HG03108 (cell line): ENCODE measurements at regions not wholly inside any gene's neighbourhood (a gene's known extent, or its start where the extent isn't known, plus 50 kb on each side); places are given as distances from the start of the nearest gene placed in this dataset.

ENCODE experiments used
- ATAC-seq: cut with Tn5 transposase; IDR thresholded peaks from one replicate; pipeline ENCODE4 v1.9.1; 2021; ENCODE audit warnings: moderate library complexity; ENCODE audit not compliant: unreplicated experiment

GRCh38 chr12:68499616-68500015 is 111.1 kb upstream of the RAP1B start:
- ATAC-seq, result no peak

GRCh38 chr12:68501226-68501625 is 109.5 kb upstream of the RAP1B start:
- no peak for ATAC-seq

- no peak for ATAC-seq
Measured at GRCh38 chr12:68505970-68506369, 104.7 kb upstream of the RAP1B start.

GRCh38 chr12:68506619-68507018 is 104.1 kb upstream of the RAP1B start:
- no peak for ATAC-seq

- ATAC-seq, result no peak
Measured at GRCh38 chr12:68507657-68508056, 103.0 kb upstream of the RAP1B start.

GRCh38 chr12:68508576-68508975 is 102.1 kb upstream of the RAP1B start:
- no peak for ATAC-seq

GRCh38 chr12:68509242-68509641 is 101.5 kb upstream of the RAP1B start:
- no peak for ATAC-seq

- no peak for ATAC-seq
Measured at GRCh38 chr12:68510397-68510796, 100.3 kb upstream of the RAP1B start.

GRCh38 chr12:68514807-68515411 is 95.8 kb upstream of the RAP1B start:
- no peak for ATAC-seq

GRCh38 chr12:68515793-68516192 is 94.9 kb upstream of the RAP1B start:
- no peak for ATAC-seq

GRCh38 chr12:68521321-68521839 is 89.3 kb upstream of the RAP1B start:
- ATAC-seq, result no peak

GRCh38 chr12:68521848-68522502 is 88.7 kb upstream of the RAP1B start:
- no peak for ATAC-seq

- no peak for ATAC-seq
Measured at GRCh38 chr12:68529466-68529865, 81.2 kb upstream of the RAP1B start.

- no peak for ATAC-seq
Measured at GRCh38 chr12:68529869-68530268, 80.8 kb upstream of the RAP1B start.

- ATAC-seq, result no peak
Measured at GRCh38 chr12:68530299-68530698, 80.4 kb upstream of the RAP1B start.

- ATAC-seq, result no peak
Measured at GRCh38 chr12:68530965-68531364, 79.7 kb upstream of the RAP1B start.

GRCh38 chr12:68532204-68532886 is 78.4 kb upstream of the RAP1B start:
- no peak for ATAC-seq

- ATAC-seq, result no peak
Measured at GRCh38 chr12:68532887-68533248, 77.8 kb upstream of the RAP1B start.

GRCh38 chr12:68534108-68534507 is 76.6 kb upstream of the RAP1B start:
- ATAC-seq, result no peak

- ATAC-seq, result no peak
Measured at GRCh38 chr12:68536885-68537485, 73.7 kb upstream of the RAP1B start.

GRCh38 chr12:68537571-68537970 is 73.1 kb upstream of the RAP1B start:
- no peak for ATAC-seq
